HL-60 (cell line): ENCODE measurements at regions not wholly inside any gene's neighbourhood (a gene's known extent, or its start where the extent isn't known, plus 50 kb on each side); places are given as distances from the start of the nearest gene placed in this dataset.

Source experiments
- DNase-seq, 2 experiments: peaks; one replicate each; pipeline ENCODE4 v3.0.0-alpha.2; 2010 to 2020; ENCODE audit warnings: low read depth in 1 of 2, low spot score in 1 of 2
- H3K27ac ChIP-seq: fragments of 250-450 bp; sonication (Bioruptor Pico); replicated peaks from 2 replicates; pipeline ENCODE4 v1.5.1; 2020; ENCODE audit warnings: mild to moderate bottlenecking, moderate library complexity
- H3K27me3 ChIP-seq: fragments of 250-450 bp; sonication (Bioruptor Pico); 2 replicates; pipeline ENCODE4 v1.5.1; 2021; ENCODE audit warnings: mild to moderate bottlenecking, moderate library complexity; ENCODE audit not compliant: insufficient read depth, poor library complexity, severe bottlenecking
- H3K4me3 ChIP-seq: replicated peaks from 2 replicates; pipeline ENCODE4 v1.5.1; 2011; ENCODE audit warnings: mild to moderate bottlenecking, control low read depth, low read length; ENCODE audit not compliant: insufficient read depth
- CTCF ChIP-seq: IDR thresholded peaks from one replicate; pipeline ENCODE4 v1.5.1; 2011; ENCODE audit warnings: low read length, control low read depth, inconsistent platforms; ENCODE audit not compliant: insufficient read depth
- GABPA ChIP-seq: IDR thresholded peaks from 2 replicates; pipeline ENCODE4 v1.6.1; 2012; ENCODE audit warnings: low read depth
- POLR2AphosphoS5 ChIP-seq: IDR thresholded peaks from 2 replicates; pipeline ENCODE4 v1.6.1; 2012; ENCODE audit warnings: low read depth
- REST ChIP-seq: IDR thresholded peaks from 2 replicates; pipeline ENCODE4 v1.6.1; 2012; ENCODE audit warnings: low read depth; ENCODE audit not compliant: insufficient replicate concordance
- SPI1 ChIP-seq: IDR thresholded peaks from 2 replicates; pipeline ENCODE4 v1.6.1; 2012; ENCODE audit warnings: low read depth, mild to moderate bottlenecking, borderline replicate concordance

GRCh38 chr7:19437446-19437845, 271.4 kb downstream of the POLR1F start:
- no peak overlapping the region for H3K4me3 ChIP-seq
- no peak overlapping the region for H3K27ac ChIP-seq
- H3K27me3 ChIP-seq: no peaks in the 10 kb centered on the region
- DNase-seq: no peak
- TF ChIP-seq SPI1 (no peak), REST (no peak), CTCF (no peak), POLR2AphosphoS5 (no peak), GABPA (no peak)

GRCh38 chr7:19427944-19428343, 280.9 kb downstream of the POLR1F start:
- no peak for TF ChIP-seq CTCF
- no peak for TF ChIP-seq POLR2AphosphoS5
- TF ChIP-seq SPI1: no peak
- no peak for TF ChIP-seq GABPA
- no peak for TF ChIP-seq REST
- no peaks in the 10 kb centered on the region for H3K27me3 ChIP-seq
- H3K27ac ChIP-seq: no peak overlapping the region
- no peak overlapping the region for H3K4me3 ChIP-seq
- DNase-seq: no peak

GRCh38 chr7:19421861-19422260, 276.6 kb upstream of the FERD3L start:
- no peak overlapping the region for H3K27ac ChIP-seq

More at GRCh38 chr7:19421861-19422260, 276.6 kb upstream of the FERD3L start:
- TF ChIP-seq GABPA: no peak
- TF ChIP-seq POLR2AphosphoS5: no peak
- TF ChIP-seq CTCF: no peak
- TF ChIP-seq SPI1: no peak
- no peak for TF ChIP-seq REST
- no peak overlapping the region for H3K4me3 ChIP-seq
- H3K27me3 ChIP-seq: no peaks in the 10 kb centered on the region
- no peak for DNase-seq
